ENCODE measurements at regions not wholly inside any gene's neighbourhood (a gene's known extent, or its start where the extent isn't known, plus 50 kb on each side); places are given as distances from the start of the nearest gene placed in this dataset.

DNA sequence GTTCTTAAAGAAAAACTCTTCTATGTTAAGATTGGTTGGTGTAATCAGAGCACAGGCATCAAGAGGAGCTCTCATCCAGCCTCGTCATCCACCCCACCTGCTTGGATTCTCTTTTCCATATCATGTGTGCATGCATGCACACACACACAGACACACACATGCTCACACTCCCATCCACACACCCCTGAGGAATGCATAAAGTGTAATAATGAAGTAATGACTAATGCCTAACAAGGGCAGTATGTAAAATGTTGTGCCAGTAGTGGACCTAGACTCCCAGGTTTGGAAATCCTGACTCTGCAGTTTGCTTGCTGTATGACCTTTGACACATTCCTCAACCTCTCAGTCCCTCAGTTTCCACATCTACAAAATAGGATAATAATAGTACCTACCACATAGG is 280.0 kb upstream of the ANKRD55 start:
- DNase-seq (ENCODE audit: low read depth), result no peak

DNA sequence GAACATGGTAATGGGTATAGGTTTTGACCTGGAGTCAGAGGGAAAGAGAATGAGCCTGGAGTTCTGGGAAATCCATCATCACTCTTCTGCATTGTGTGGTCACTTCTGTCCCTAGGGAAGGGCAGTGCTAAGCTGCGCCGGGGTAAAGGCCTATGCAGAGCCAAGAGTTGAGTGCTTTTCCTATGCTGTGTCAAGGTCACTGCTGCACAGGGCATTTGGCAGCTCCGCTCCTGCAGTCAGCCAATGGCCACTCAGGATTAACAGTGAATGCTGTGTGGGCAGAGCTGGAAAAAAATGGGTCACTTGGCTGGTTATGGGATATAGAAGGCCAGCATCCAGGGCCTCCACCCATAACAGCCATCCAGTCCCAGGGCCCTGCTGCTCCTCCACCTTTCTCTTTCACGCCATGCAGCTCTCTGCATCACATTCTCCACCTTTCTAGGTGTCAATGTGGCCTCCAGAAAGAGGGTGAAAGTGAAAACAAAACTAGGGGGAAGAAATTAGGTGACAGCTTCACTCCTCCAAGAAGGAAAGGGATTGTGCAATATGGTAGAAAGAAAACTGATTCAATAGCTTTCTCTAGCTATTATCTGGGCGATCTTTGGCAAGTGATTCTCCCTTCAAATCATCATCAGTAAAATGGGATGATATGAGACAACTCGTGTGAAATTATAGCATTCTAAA is 279.3 kb upstream of the ANKRD55 start:
- no peak for DNase-seq (ENCODE audit: low read depth)

DNA sequence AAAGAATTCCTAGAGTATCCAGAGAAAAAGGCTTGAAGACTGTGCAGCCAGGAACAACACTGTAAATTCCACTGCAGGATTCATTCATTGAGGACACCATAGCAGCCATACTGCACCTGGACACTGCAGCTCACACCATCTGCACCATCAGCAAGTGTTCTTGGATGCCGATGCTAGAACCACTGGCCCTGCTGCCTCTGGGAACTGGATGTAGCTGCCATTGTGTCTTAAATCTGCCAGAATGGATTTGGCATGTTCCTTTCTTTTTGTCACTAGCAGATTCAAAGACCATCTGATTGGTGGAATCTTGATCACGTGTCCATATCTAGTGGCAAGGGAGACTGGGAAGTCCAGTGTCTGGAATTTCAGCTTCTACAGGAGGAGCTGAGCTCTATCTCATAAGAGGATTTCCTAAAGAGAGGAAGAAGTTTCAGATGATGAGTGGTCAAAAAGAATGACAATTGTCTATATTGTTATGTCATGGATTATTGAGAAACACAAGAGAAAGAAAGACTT is 278.3 kb upstream of the ANKRD55 start:
- no peak for DNase-seq (ENCODE audit: low read depth)

DNA sequence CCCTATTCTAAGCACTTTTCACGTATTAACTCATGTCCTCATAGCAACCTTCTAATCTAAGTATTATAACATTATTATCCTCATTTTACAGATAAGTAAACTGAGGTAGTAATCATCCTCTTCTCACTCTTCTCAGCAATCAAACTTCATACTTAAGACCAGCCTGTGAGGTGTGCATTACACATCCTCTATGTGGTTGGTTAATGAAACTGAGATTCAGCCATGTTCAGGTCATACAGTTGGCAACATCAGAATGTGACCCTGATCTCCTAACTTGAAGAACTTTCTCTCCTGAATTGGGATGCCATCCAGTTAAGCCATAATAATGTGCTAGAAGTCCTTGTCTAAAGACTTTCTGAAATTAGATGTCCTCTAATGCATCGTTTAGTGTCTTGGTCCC is 275.1 kb upstream of the ANKRD55 start:
- DNase-seq (ENCODE audit: low read depth), result no peak

DNA sequence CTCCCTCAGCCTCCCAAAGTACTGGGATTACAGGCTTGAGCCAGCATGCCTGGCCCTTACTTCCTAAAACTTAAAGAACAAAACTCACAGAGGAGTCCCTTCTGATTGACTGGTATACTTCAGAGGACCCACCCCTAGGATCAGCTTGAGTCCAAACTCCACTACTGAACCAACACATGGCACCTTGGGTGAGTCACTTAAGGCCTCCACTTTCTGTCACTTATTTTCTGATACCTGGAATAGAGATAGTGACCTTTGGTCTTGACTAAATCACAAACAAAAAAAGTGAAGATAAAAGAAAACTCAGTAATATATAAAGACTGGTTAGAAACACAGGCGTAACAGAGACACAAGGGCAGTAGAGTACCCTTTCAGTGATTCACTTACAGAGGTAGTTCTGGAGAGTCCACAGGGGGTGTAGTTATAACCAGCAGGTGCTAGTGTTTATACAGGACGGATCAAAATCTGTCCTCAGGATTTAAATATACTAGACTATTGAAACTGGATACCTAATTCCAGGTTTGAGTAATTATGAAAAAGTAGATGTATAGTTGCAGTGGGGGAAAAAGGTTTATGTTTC is 274.3 kb upstream of the ANKRD55 start:
- DNase-seq (ENCODE audit: low read depth), result no peak

DNA sequence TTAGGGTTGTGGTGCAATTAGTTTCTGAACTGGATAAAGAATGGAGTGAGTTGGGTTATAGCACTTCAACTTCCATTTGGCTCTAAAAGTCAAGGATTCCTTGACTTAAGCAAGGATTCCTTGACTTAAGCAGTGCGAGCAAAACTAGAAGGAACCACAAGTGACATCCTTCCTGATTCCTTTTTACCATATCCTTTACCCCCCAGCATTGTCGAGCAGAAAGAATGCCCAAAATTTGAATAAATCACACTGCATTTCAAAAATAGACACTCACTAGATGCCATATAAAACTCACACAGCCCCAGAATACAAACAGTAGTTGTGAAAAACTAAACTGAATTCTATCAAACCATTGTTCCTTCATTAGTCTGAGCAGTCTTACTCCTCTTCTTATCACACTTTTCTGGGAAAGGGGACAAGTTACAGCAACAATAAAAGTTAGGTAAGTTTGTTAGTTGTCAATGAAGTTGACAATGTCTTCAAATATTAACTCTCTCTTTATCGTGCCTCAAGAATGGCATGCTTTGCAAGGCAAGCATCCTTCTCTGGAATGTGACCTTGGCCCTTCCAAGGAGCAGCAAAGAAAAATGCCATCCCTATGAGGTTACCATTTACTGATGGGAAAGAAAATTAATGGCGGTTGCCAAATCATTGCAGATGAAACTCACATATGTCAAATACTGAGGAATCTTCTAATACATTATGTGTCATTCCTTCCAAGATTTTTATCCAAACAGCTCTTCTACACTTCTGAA is 273.3 kb upstream of the ANKRD55 start:
- no peak for DNase-seq (ENCODE audit: low read depth)

DNA sequence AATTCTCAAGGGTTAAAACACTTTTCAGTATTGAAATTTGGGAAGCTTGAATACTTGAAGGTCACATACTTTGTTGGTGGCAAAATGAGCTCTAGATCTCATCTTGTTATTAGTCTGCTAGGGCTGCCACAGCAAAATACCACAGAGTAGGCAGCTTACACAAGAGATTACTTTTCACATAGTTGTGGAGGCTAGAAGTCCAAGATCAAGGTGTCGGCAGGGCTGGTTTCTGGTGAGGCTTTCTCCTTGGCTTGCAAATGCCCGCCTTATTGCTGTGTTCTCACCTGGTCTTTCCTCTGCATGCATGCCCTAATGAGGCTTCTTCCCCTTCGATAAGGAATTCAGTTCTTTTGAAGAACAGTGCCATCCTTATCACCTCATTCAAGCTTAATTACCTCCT is 270.8 kb upstream of the ANKRD55 start:
- no peak for DNase-seq (ENCODE audit: low read depth)

DNA sequence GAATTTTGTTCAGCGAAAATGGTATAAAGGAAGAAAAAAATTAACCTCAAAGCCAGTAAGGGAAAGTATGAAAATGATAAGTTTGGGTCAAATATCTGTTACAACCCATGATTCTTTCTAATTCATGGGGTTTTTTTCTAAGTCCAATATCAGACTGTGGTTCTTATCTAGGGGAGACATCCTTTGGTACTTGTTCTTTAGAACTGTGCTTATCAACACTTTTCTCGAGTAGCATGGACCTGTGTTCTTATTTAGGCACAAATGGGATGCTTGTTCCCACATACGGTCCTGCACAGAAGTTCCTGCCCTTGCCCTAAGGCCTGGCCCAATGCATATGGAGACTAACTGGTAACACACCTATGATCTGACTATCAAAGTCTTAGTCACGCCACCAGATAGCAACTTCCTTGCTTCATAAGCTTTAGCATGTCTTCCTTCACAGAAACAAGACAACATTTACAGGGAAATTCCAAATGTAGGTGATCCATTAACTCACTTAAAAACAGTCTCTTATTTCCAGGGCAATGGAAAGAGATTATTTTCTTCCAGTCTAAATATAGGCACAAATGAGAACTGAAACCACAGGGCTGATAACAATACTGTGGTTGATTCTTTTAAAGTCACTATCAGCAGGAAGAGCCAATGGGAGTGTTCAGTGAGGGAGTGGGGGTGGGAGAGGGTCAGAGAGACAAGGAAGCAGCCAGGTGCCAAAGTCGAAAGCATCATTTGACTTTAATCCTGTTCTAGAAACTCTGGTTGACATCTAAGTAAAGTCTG is 268.8 kb upstream of the ANKRD55 start:
- DNase-seq (ENCODE audit: low read depth), result no peak

DNA sequence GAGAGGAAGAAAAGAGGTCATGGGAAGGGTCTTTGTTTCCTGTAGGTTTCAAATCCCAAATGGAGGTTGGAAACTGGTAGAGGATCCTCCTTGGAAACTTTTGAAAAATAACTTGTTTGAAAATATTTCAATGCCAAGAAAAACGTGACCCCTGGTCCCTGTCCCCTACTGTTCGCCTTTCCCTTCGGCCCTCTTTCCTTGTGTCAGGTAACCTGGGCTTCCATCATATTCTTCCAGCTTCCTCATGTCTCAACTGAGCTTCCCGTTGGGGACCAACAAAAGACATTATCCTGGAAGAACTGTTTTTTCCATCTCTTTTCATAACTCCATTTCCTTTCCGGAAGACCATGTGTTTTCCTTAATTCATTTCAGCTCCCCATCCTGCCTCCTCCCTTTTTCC is 266.8 kb upstream of the ANKRD55 start:
- no peak for DNase-seq (ENCODE audit: low read depth)

DNA sequence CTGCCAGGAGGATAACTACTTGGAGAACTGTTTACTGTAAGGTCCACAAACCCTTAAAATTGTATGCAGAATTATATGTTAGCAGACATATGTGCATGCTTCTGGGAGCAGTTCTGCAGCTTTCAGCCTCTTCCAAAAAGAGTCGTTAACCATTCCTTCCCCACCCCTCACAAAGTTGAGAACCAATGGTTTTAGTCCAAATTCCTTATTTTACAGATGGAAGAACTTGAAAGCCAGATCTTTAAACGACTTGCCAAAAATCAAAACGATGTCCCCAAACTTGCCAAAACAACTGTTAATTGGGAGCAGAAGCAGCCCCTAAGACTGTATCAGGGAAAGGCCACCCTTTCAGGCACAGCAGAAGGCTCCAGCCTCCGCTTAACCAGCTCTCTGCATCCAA is 266.4 kb upstream of the ANKRD55 start:
- DNase-seq (ENCODE audit: low read depth), result no peak

DNA sequence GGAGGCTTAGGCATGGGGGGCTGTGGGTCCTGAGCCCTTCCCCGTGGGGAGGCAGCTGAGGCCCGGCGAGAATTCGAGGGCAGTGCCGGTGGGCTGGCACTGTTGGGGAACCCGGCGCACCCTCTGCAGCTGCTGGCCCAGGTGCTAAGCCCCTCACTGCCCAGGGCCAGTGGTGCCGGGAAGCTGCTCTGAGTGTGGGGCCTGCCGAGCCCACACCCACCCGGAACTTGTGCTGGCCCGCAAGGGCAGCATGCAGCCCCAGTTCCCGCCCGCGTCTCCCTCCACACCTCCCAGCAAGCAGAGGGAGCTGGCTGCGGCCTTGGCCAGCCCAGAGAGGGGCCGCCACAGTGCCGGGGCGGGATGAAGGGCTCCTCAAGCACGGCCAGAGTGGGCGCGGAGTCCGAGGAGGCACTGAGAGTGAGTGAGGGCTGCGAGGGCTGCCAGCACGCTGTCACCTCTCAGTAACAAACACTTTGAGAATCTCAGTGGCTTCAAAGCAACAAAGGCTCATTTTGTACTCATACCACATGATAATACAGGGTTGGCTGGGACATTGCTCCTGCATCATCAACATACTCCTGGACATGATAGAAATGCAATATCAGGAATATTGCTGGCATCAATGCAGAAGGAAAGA is 265.7 kb upstream of the ANKRD55 start:
- no peak for DNase-seq (ENCODE audit: low read depth)

DNA sequence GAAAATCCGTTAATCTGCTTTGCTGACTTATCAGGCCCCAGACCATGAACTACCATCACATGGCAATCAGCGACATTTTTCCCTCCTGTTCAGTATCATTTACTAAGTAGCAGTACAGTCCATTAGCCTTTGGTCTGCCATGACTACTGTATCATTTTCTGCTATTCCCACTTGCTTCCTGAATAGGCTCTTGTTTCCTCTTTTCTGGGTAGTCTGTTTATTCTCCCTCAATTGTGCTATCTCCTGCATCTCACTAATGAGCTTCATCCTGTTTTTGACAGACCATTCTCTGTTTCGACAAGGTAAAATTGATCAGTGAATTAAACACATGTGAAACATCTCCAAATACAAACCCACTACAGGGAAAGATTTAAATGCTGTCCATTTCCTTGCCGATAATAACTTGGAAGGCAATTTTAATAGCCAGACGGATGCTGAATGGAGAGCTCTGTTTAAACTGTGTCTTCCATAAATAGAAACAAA is 263.5 kb upstream of the ANKRD55 start:
- no peak for DNase-seq (ENCODE audit: low read depth)

DNA sequence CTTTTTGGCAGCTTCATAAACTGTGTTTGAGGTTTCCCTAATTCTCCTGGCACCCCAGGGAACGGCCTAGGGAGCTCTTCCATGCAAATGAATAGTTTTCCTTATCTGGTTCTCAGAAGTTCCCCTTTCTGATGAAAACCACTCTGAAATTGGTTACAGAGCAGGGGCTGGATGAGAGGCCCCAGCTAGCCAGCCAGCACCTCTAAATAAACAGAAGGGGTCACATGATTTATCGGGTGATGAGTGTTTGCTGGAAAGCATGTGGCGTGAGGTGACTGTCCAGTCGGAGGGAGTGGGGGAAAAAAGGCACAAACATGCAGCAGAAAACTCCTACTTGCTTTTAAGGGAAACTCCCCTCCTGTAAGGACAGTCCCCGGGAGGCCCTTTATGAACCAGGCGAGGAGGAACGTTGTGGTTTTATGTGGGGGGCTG is 261.2 kb upstream of the ANKRD55 start:
- no peak for DNase-seq (ENCODE audit: low read depth)

DNA sequence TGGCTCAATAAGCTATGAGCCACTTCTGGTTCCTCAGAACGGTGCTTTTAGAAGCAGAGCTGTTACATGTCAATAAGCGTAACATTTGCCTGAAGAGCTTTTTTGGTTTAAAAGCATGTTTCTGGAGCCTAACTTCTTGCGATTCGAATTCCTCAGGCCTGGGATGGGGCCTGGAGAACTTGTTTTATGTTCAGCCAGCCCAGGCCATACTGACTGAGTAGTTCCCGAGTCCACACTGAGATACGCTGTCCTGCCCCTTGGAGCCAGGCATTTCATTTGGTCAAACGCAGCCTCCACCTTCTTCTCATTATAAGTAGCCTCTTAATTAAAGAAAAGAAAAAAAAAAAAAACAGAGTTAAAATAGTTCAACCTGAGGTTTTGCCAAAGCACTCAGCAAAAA is 260.6 kb upstream of the ANKRD55 start:
- no peak for DNase-seq (ENCODE audit: low read depth)

DNA sequence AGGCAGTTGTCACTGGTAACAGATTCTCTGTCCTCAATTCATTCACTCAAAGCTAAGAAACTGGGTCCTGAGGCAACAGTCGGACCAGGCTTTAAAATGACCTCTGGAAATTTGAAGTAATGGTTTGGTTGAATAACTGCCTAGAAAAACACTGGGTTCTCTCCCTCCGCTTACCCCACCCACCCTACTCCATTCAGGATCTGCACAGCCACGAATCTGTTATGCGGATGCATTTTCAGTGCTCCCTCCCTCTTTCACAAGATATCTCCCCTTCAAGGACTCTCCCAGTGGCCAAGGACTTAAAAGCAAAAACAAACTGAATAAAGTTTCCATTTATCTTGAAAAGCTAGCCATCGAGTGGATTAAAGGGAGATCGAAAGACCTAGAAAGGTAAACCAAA is 260.2 kb upstream of the ANKRD55 start:
- DNase-seq (ENCODE audit: low read depth), result no peak

DNA sequence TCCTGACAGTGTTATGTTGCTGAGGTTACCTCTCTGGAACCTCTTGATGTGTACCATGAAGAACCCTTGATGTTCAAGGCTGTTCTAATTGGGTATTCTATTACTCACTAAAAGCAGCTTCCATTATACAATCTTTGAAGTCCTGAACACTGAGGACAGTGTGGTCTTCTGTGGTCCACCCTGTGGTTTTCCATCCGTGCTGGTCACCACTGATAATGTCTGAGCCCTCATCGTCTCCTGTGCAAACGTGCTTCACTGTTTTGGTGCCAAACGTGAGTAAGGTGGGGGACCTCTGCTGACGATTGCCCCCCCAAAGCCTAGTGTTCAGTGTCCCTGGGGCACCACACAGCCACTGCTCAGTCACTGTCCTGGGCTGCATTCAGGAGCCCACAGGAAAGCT is 259.7 kb upstream of the ANKRD55 start:
- no peak for DNase-seq (ENCODE audit: low read depth)

DNA sequence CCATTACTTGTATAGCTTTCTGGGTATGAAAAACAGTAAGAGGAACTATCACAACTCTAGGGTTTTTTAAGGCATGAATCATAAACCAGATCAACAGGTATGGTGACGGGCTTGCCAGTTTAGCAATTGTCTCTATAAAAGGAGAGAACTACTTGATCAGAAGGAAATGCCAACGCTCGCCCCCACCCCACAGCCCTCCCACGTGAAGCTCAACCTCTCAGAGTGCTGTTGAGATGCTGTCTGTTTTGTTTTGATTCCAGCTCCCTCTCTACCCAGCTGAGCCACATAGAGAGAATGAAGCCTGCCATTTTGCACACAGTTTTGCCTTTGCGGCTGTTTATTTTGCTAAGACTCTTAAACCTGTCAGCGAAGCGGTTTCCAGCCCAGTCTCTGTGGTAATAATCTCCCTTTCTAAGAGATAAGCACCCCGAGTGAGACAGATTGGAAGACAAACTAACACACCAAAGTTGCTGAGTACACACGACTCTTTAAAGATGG is 257.9 kb upstream of the ANKRD55 start:
- DNase-seq (ENCODE audit: low read depth), result no peak

DNA sequence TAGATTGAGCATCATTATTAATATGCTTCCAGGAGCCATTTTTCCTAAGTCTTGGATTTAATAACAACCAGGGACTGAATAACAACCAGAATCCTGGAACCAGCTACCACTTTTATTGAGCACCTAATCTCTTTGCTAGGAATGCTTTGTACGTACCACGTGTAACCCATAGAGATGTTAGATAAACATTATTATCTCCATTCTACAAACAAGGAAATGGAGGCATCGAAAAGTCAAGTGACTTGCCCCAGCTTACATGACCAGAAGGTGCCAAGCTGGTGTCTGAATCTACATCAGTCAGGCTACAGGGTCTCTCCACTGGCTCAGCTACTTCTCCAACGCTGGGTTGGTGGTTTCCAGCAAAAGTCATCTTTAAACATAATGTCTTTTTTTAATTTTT is 256.1 kb upstream of the ANKRD55 start:
- DNase-seq (ENCODE audit: low read depth), result no peak

DNA sequence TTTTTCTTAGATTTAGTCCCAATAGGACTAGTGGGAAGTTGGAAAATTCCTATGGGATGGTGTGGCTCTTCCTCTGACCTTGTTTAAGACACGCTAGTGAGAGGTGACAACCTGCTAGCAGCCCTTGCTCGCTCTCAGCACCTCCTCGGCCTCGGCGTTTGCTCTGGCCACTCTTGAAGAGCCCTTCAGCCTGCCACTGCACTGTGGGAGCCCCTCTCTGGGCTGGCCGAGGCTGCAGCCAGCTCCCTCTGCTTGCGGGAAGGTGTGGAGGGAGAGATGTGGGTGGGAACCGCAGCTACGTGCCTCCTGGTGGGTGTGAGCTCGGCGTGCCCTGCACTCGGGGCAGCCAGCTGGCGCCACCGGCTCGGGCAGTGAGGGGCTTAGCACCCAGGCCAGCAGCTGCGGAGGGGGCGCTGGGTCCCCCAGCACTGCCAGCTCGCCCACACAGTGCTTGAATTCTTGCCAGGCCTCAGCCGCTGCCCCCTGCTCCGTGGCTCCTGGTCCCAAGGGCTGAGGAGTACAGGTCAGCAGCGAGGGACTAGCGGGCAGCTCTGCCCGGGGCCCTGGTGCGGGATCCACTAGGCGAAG is 254.5 kb upstream of the ANKRD55 start:
- no peak for DNase-seq (ENCODE audit: low read depth)

DNA sequence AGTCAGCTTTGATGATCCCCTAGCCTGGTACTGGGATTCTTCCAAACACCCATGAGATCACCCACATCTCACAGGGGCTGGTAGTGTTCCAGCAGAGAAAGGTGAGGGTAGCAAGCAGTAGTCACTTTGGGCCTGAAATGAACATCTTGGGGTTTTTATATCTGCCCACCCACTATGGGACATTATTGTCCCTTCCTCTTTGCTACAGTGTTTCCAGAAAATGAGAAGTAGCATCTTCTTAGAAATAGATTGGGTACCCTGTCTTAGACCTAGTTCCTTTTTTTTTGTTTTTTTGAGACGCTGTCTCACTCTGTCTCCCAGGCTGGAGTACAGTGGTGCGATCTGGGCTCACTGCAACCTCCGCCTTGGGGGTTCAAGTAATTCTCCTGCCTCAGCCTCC is 249.2 kb upstream of the ANKRD55 start:
- DNase-seq (ENCODE audit: low read depth), result no peak

All from activated gamma-delta T cell treated with anti-CD3 and anti-CD28 coated beads, Interleukin-2, amount 50 U/mL, for 16 hours (primary cell).